ENCODE measurements at regions not wholly inside any gene's neighbourhood (a gene's known extent, or its start where the extent isn't known, plus 50 kb on each side); places are given as distances from the start of the nearest gene placed in this dataset.

DNA sequence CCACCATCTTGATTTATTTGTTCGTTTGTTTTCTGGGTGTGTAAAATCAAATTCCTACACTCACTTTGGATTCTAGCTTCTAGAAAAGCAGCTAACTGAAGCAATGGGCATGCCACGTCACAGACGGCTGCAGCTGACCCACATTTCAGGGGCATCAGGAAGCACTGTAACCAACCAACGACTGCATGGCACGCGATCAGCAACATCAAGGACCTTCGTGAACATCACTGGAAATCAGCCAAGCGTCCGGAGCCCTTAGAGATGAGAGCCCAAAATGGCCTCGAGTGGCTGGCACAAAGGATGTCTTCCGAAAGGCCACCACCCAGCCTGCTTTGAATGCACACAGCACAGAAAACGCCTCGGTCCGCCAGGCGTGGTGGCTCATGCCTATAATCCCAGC, 191.1 kb downstream of the OLFM1 start:
- no peak for DNase-seq (ENCODE audit: insufficient read length, low spot score, missing footprints)
- TF ChIP-seq, protein P1, sequence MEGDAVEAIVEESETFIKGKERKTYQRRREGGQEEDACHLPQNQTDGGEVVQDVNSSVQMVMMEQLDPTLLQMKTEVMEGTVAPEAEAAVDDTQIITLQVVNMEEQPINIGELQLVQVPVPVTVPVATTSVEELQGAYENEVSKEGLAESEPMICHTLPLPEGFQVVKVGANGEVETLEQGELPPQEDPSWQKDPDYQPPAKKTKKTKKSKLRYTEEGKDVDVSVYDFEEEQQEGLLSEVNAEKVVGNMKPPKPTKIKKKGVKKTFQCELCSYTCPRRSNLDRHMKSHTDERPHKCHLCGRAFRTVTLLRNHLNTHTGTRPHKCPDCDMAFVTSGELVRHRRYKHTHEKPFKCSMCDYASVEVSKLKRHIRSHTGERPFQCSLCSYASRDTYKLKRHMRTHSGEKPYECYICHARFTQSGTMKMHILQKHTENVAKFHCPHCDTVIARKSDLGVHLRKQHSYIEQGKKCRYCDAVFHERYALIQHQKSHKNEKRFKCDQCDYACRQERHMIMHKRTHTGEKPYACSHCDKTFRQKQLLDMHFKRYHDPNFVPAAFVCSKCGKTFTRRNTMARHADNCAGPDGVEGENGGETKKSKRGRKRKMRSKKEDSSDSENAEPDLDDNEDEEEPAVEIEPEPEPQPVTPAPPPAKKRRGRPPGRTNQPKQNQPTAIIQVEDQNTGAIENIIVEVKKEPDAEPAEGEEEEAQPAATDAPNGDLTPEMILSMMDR (IDR thresholded peaks at IDR 0.05; ENCODE audit: extremely low read depth, low read depth, low read length): no peak
- Histone ChIP-seq H3K9me3 (ENCODE audit: low read depth, low read length) (no peaks in the 10 kb centered on the region), H3K27me3 (ENCODE audit: insufficient read depth, low read length) (peaks cover 3% of the 10 kb centered on the region), H3K4me1 (ENCODE audit: insufficient read depth, low read length) (no peaks in the 10 kb centered on the region), H3K27ac (ENCODE audit: low read depth, low read length) (no peak overlapping the region), H3K36me3 (ENCODE audit: insufficient read depth, low read length) (no peaks in the 10 kb centered on the region), H3K4me2 (ENCODE audit: insufficient read depth, low read length) (no peak overlapping the region), H3K4me3 (ENCODE audit: insufficient read depth, low read length) (no peak overlapping the region), H2AFZ (ENCODE audit: low read length) (no peak overlapping the region), H3K79me2 (ENCODE audit: insufficient read depth, low read length) (no peaks in the 10 kb centered on the region), H4K20me1 (ENCODE audit: insufficient read depth, low read length) (no peaks in the 10 kb centered on the region)

DNA sequence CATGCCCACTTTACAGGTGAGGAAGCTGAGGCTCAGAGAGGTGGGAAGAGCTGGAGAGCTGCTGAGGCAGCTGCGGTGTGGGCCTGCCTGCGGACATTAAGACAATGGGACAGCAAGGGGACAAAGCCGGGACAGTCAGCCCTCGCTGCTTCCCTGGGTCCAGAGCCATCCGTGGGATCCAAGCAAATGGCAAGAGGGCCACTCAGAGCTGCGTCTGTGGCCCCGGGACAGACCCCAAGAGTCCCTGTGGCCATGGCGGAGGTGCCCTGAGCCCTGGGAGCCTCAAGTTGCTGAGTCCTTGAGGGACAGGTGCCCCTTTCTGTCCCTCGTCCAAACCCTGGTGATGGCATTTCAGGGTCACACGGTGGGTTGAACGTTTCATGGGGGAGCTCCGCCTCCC, 191.9 kb downstream of the OLFM1 start:
- Histone ChIP-seq H3K4me1 (ENCODE audit: insufficient read depth, low read length) (no peaks in the 10 kb centered on the region), H3K27ac (ENCODE audit: low read depth, low read length) (no peak overlapping the region), H3K79me2 (ENCODE audit: insufficient read depth, low read length) (no peaks in the 10 kb centered on the region), H3K4me3 (ENCODE audit: insufficient read depth, low read length) (no peak overlapping the region), H3K36me3 (ENCODE audit: insufficient read depth, low read length) (no peaks in the 10 kb centered on the region), H4K20me1 (ENCODE audit: insufficient read depth, low read length) (no peaks in the 10 kb centered on the region), H2AFZ (ENCODE audit: low read length) (no peak overlapping the region), H3K9me3 (ENCODE audit: low read depth, low read length) (no peaks in the 10 kb centered on the region), H3K27me3 (ENCODE audit: insufficient read depth, low read length) (peaks cover 3% of the 10 kb centered on the region), H3K4me2 (ENCODE audit: insufficient read depth, low read length) (no peak overlapping the region)
- no peak for DNase-seq (ENCODE audit: insufficient read length, low spot score, missing footprints)
- TF ChIP-seq, protein P1 (IDR thresholded peaks at IDR 0.05; ENCODE audit: extremely low read depth, low read depth, low read length): no peak

DNA sequence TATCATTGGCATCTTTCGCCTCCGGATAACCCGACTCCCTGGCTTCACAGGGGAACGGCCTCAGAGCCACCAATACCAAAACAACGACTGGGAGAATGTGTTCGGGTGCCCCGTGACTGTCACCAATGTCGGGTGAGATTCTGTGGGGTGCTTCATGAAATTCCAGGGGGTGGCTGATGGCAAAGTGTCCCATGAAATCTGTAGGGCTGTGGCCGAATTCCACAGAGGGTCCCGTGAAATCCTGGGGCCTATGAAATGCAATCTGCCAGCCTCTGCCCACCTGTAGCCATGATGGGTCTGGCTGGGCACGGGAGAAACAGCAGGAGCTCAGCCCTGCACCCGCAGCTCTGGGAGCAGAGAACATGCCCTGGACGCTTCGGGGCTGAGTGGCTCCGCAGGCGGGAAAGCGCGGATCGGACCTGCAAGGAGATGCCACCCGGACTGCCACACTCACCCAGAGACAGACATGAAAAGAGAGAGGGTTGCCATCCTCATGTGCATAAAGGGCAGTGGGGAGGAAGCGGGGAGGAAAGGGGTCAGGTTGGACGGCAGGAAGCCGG, 192.4 kb downstream of the OLFM1 start:
- H3K9me3 ChIP-seq (ENCODE audit: low read depth, low read length): no peaks in the 10 kb centered on the region
- H3K79me2 ChIP-seq (ENCODE audit: insufficient read depth, low read length): no peaks in the 10 kb centered on the region
- H3K36me3 ChIP-seq (ENCODE audit: insufficient read depth, low read length): no peaks in the 10 kb centered on the region
- peaks cover 3% of the 10 kb centered on the region for H3K27me3 ChIP-seq (ENCODE audit: insufficient read depth, low read length)
- no peak overlapping the region for H2AFZ ChIP-seq (ENCODE audit: low read length)
- H3K4me1 ChIP-seq (ENCODE audit: insufficient read depth, low read length): no peaks in the 10 kb centered on the region
- no peaks in the 10 kb centered on the region for H4K20me1 ChIP-seq (ENCODE audit: insufficient read depth, low read length)
- TF ChIP-seq, protein P1 (IDR thresholded peaks at IDR 0.05; ENCODE audit: extremely low read depth, low read depth, low read length): no peak
- no peak overlapping the region for H3K27ac ChIP-seq (ENCODE audit: low read depth, low read length)
- DNase-seq (ENCODE audit: insufficient read length, low spot score, missing footprints): no peak
- H3K4me2 ChIP-seq (ENCODE audit: insufficient read depth, low read length): no peak overlapping the region
- no peak overlapping the region for H3K4me3 ChIP-seq (ENCODE audit: insufficient read depth, low read length)

DNA sequence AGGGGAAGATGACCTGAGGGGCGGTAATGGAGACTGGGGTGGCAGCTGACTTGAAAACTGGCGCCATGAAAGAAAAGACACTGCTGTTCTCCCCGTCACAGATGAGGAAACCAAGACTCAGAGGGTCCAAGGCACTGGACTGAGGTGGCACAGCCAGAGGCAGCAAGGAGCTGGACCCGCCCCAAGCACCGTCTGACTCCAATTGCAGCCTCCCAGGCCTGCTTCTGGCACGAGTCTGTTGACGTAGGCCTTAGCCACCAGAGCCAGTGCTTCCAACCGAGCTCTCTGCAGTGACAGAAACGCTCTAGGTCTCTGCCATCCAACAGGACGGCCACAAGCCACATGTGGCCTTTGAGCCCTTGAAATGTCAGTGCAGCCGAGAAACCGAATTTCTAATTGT, 193.2 kb downstream of the OLFM1 start:
- TF ChIP-seq, protein P1 (IDR thresholded peaks at IDR 0.05; ENCODE audit: extremely low read depth, low read depth, low read length): no peak
- Histone ChIP-seq H3K27ac (ENCODE audit: low read depth, low read length) (no peak overlapping the region), H2AFZ (ENCODE audit: low read length) (no peak overlapping the region), H3K4me3 (ENCODE audit: insufficient read depth, low read length) (no peak overlapping the region), H3K79me2 (ENCODE audit: insufficient read depth, low read length) (no peaks in the 10 kb centered on the region), H3K4me1 (ENCODE audit: insufficient read depth, low read length) (no peaks in the 10 kb centered on the region), H4K20me1 (ENCODE audit: insufficient read depth, low read length) (no peaks in the 10 kb centered on the region), H3K9me3 (ENCODE audit: low read depth, low read length) (no peaks in the 10 kb centered on the region), H3K4me2 (ENCODE audit: insufficient read depth, low read length) (no peak overlapping the region), H3K27me3 (ENCODE audit: insufficient read depth, low read length) (peaks cover 3% of the 10 kb centered on the region), H3K36me3 (ENCODE audit: insufficient read depth, low read length) (no peaks in the 10 kb centered on the region)
- no peak for DNase-seq (ENCODE audit: insufficient read length, low spot score, missing footprints)
